ENCODE measurements at regions not wholly inside any gene's neighbourhood (a gene's known extent, or its start where the extent isn't known, plus 50 kb on each side); places are given as distances from the start of the nearest gene placed in this dataset.

GRCh38 chr10:45080331-45080730, 79.6 kb downstream of the ZNF22 start:
- TF ChIP-seq POLR2AphosphoS5 (IDR thresholded peaks at IDR 0.05; ENCODE audit: insufficient read depth, low read depth, low read length) (no peak), JUN (IDR thresholded peaks at IDR 0.05; ENCODE audit: borderline replicate concordance, insufficient read depth, insufficient read length, low read depth) (no peak), MAX (IDR thresholded peaks at IDR 0.05; ENCODE audit: insufficient read depth, insufficient read length) (no peak), POLR2A (IDR thresholded peaks at IDR 0.05; ENCODE audit: low read depth, low read length) (no peak), CTCF (IDR thresholded peaks at IDR 0.05; ENCODE audit: extremely low read depth in 1 of 2, insufficient read depth in 1 of 2, low read depth in 1 of 2, low read length in 2 of 2) (no peak), MYC (IDR thresholded peaks at IDR 0.05; ENCODE audit: low read depth, low read length) (no peak), EZH2 (IDR thresholded peaks at IDR 0.05; ENCODE audit: borderline replicate concordance, low read depth, low read length, severe bottlenecking) (no peak)
